ENCODE measurements at regions not wholly inside any gene's neighbourhood (a gene's known extent, or its start where the extent isn't known, plus 50 kb on each side); places are given as distances from the start of the nearest gene placed in this dataset.

DNA sequence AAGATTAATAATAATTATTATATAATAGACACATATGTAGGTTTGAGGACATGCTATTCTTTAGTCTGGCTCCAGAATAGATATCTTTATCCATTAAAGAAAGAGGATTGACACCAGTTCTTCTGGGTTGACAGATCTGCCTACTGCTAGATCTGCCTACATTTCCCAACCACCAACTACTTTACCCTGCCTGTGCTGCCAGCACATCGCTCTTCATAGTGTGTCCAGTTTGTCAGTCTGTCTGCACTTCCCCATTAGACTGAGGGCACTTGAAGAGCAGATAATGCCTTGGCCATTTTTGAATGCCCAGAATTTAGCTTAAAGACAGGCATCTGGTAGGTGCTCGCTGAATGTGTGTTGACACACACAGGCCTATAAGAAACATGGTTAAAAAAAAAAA lies 910.1 kb upstream of the FAT3 start:
- no peak overlapping the region for H3K27ac ChIP-seq
- H3K27me3 ChIP-seq: no peaks in the 10 kb centered on the region
- no peak for TF ChIP-seq CTCF (IDR thresholded peaks at IDR 0.05)
- no peak for DNase-seq
- intact Hi-C loops (cut with DNase I): no loop called here
- H3K9ac ChIP-seq (ENCODE audit: low read depth in 2 of 2, low read length in 2 of 2): no peak overlapping the region
- H3K4me1 ChIP-seq: no peaks in the 10 kb centered on the region
- no peak overlapping the region for H3K4me3 ChIP-seq
- H3K36me3 ChIP-seq: no peaks in the 10 kb centered on the region
- H3K9me3 ChIP-seq: no peaks in the 10 kb centered on the region

DNA sequence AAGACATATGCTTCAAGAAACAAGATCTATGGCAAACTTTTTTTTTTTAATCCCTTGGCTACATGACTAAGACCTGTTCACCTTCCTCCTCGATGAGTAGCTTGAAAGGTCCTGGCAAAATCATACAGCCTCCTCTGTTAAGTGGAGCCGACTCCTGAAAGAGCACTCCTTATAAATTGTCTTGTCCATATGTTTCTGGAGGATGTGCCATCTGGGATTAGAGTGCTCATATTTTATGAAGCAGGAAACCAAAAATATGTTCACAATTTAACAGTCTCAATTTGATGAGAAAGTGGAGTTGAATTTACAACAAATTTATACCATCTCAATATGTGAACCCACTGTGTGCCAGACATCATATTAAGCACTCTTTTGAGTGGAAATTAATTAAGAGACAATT lies 912.1 kb upstream of the FAT3 start:
- Histone ChIP-seq H3K9me3 (no peaks in the 10 kb centered on the region), H3K27me3 (no peaks in the 10 kb centered on the region), H3K36me3 (no peaks in the 10 kb centered on the region), H3K27ac (no peak overlapping the region), H3K4me1 (no peaks in the 10 kb centered on the region), H3K9ac (ENCODE audit: low read depth in 2 of 2, low read length in 2 of 2) (no peak overlapping the region), H3K4me3 (no peak overlapping the region)
- intact Hi-C loops (cut with DNase I): no loop called here
- DNase-seq: no peak
- no peak for TF ChIP-seq CTCF (IDR thresholded peaks at IDR 0.05)

DNA sequence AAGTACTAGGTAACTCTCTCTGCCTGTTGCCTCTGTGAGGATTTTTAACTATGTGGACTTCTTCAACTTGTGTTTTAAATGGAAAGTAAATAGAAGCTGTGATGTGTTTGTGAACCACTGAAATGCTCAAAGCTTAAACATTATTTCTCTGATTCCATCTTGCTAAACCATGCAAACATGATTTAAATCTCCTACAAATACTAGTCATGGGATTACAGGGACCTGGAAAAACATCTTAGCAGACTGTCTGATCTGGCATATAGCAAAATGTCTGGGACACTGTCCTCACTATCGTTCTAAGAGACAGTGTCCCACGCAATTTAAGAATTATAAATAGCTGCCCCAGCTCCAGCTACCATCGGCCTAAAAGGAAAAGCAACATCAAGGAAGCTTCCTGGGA lies 914.5 kb upstream of the FAT3 start:
- DNase-seq: no peak
- no peak overlapping the region for H3K4me3 ChIP-seq

GRCh38 chr11:91308069-91308468 lies 916.5 kb upstream of the FAT3 start:
- Histone ChIP-seq H3K9me3 (no peaks in the 10 kb centered on the region), H3K36me3 (no peaks in the 10 kb centered on the region), H3K4me3 (no peak overlapping the region), H3K27ac (no peak overlapping the region), H3K9ac (ENCODE audit: low read depth in 2 of 2, low read length in 2 of 2) (no peak overlapping the region), H3K27me3 (no peaks in the 10 kb centered on the region), H3K4me1 (no peaks in the 10 kb centered on the region)
- intact Hi-C loops (cut with DNase I): no loop called here
- DNase-seq: no peak
- TF ChIP-seq CTCF (IDR thresholded peaks at IDR 0.05): no peak

More for the DNA sequence above, 914.5 kb upstream of the FAT3 start:
- TF ChIP-seq CTCF (IDR thresholded peaks at IDR 0.05): no peak
- Histone ChIP-seq H3K27ac (no peak overlapping the region), H3K36me3 (no peaks in the 10 kb centered on the region), H3K9me3 (no peaks in the 10 kb centered on the region), H3K27me3 (no peaks in the 10 kb centered on the region), H3K4me1 (no peaks in the 10 kb centered on the region), H3K9ac (ENCODE audit: low read depth in 2 of 2, low read length in 2 of 2) (no peak overlapping the region)
- intact Hi-C loops (cut with DNase I): no loop called here

DNA sequence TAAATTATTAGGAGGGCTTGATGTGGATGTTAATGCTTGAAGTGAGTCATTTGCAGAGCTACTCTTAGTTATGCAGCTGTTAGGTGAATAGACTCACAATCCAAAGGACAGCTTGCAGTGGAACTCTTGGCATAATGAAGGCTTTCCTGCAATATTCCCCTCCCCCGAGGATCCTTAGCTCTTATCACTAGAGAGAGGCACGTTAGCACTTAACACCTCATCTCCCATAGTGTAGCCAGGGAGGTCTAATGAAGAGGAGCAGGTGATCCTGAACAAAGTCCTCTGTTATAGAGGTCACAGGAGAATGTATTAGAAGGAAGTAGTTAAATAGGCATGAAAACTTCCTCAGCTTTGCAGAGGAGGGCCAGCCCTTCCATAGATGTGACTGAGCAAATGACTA lies 919.2 kb upstream of the FAT3 start:
- no peak for TF ChIP-seq CTCF (IDR thresholded peaks at IDR 0.05)
- H3K36me3 ChIP-seq: no peaks in the 10 kb centered on the region
- no peaks in the 10 kb centered on the region for H3K4me1 ChIP-seq
- no peak overlapping the region for H3K27ac ChIP-seq
- no peak for DNase-seq
- no peak overlapping the region for H3K9ac ChIP-seq (ENCODE audit: low read depth in 2 of 2, low read length in 2 of 2)
- H3K9me3 ChIP-seq: no peaks in the 10 kb centered on the region
- intact Hi-C loops (cut with DNase I): no loop called here
- H3K4me3 ChIP-seq: no peak overlapping the region
- H3K27me3 ChIP-seq: no peaks in the 10 kb centered on the region

DNA sequence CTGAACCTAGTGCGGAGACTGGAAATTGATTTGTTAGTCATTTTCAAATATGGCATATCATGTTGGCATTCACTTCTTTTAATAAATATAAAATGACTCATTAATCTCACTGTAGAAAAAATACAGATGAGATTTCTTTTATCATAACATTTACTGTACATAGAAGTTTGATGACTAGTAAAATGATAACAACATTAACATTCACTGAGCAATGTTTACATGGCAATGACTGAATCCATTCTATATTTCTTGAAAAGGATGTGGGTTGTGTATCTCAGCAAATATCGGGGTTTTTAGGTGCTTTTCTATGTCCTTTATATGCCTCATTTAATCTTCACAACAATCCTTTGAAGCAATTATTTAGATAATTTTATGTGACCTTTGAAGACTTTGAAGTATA lies 920.9 kb upstream of the FAT3 start:
- intact Hi-C loops (cut with DNase I): no loop called here

More for the DNA sequence above, 920.9 kb upstream of the FAT3 start:
- Histone ChIP-seq H3K9me3 (no peaks in the 10 kb centered on the region), H3K4me1 (no peaks in the 10 kb centered on the region), H3K9ac (ENCODE audit: low read depth in 2 of 2, low read length in 2 of 2) (no peak overlapping the region), H3K4me3 (no peak overlapping the region), H3K36me3 (no peaks in the 10 kb centered on the region), H3K27me3 (no peaks in the 10 kb centered on the region), H3K27ac (no peak overlapping the region)
- no peak for TF ChIP-seq CTCF (IDR thresholded peaks at IDR 0.05)
- no peak for DNase-seq
